Fibroblast of skin of right biceps (primary cell): ENCODE measurements at regions not wholly inside any gene's neighbourhood (a gene's known extent, or its start where the extent isn't known, plus 50 kb on each side); places are given as distances from the start of the nearest gene placed in this dataset.

Experiments
- DNase-seq: peaks from one replicate; pipeline ENCODE4 v3.0.0-alpha.2; 2013

DNA sequence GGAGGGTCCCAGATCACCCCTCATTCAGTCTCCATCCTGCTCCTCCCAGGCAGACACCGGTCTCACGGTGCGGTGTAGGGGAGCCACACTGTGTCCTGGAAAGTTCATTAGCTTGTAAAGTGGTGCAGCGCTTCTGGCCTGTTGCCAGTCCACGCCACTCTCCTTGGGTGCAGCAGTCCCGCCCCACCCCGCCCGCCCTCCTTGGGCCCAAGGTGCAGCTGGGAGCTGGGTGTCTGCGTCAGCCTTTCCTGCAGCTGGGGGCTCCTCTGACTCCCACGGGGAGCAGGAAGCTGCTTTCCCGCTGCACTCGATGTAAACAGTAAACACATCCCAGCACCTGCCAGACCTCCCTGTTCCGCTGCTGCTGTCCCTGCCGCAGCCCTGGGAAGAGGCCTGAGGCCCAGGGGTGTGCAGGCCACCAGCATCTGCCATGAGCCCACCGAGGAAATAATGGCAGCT is 53.8 kb upstream of the ASB18 start:
- no peak for DNase-seq

GRCh38 chr2:236318401-236318800 is 54.2 kb upstream of the ASB18 start:
- no peak for DNase-seq

DNA sequence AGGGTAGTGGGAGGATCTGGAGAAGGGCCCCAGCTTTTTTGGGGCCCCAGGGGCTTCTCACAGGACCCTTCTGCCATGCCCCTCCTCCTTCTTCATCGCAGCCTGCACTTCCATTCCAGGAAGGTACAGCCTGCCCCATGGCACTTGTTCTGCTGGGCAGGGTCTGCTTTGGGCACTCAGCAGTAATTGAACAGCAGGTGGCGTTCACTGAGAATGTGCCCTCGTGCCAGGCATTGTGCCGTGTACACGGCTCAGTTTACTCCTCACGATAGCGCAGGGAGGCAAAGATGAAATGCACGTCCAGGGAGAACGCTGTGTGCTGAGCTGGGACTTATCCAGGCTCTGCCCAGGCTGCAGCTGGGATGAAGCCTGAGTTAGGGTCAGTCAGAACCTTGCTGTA is 54.8 kb upstream of the ASB18 start:
- no peak for DNase-seq

DNA sequence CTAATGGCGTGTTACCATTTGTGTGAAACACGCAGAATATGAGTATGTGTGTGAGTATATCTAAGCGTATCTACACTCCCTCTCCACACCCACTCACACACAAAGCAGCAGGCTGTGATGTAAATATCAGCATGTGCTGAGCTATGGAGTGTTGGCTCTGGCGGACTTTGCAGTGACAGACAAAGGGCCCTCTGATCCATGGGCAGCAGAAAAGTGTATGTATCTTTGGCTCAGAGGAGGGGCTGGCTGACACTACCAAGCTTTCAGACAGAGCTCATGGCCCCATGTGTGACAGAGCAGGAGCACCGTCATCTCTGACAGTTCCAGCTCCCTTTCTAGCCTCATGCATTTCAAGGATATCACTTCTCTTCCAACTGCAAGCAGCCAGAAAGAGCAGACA is 57.2 kb upstream of the ASB18 start:
- DNase-seq: no peak

GRCh38 chr2:236333417-236334121 is 69.4 kb upstream of the ASB18 start:
- DNase-seq: no peak

GRCh38 chr2:236334122-236334876 is 70.1 kb upstream of the ASB18 start:
- peak; percentile 6 for DNase-seq

GRCh38 chr2:236335696-236336574 is 71.7 kb upstream of the ASB18 start:
- DNase-seq: no peak

DNA sequence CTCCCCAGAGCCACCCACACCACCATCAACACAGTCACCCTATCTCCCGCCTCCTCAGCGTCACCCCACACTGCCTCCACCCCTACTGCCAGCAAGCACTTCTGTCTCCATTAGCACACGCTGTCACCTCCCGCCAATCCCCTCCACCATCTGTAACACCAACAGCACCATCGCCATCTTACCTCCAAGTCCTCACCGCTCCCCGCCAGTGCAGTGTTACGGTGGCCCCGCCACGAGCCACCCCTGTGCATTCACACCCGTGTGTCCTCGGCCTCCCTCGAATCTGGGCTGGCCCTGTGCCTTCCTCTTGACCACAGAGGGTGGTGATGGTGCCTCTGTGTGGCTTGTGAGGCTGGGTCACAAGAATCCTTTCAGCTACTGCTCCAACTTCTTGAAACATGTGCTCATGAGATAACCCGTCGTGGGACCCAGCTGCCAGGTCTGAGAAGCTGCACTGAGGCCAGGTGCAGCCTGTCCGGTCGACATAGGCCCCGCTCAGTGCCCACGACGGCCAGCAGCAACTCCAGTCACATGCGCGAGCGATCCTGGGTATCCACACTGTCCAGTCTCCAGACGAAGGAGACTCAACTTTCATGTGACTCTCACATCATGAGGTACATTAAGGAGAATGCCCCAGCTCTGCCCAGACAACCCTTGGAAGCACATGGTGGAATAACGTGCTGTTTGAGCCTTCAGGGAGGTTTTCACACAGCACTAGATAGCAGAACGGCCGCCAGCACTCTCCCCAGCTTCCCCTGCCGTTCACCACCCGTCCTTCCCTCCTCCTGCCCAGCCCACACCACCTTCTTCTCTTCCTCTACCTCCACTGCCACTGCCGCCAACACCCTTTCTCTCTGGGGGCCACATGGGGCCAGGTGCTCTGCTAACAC is 72.6 kb upstream of the ASB18 start:
- DNase-seq: no peak

- DNase-seq: no peak
Observed at GRCh38 chr2:236337465-236338325, 73.5 kb upstream of the ASB18 start.

- DNase-seq: peak; percentile 16
Observed at GRCh38 chr2:236338495-236339184, 74.4 kb upstream of the ASB18 start.

GRCh38 chr2:236340251-236340650 is 76.0 kb upstream of the ASB18 start:
- DNase-seq: no peak

- DNase-seq: no peak
Observed at GRCh38 chr2:236341067-236341466, 76.9 kb upstream of the ASB18 start.

DNA sequence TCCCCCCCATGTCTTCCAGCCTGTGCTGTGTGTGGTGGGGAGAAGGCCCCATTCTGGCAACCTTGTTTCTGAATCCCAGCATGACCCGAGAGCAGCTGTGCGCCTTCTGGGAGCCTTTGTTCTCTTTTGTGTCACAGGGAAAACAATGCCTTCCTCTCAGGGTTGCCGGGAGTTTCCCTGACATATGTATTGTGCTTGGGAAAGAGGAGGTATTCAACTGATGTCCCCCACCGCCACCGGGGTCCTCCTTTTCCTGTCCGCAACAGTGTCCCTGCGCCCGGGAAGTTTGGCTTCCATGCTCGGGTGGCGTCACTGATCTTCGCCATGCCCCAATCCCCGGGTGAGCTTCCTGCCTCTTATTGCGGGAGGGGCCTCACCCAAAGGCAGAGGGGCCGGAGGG is 77.5 kb upstream of the ASB18 start:
- DNase-seq: no peak

- no peak for DNase-seq
Observed at GRCh38 chr2:236342507-236342906, 78.3 kb upstream of the ASB18 start.

DNA sequence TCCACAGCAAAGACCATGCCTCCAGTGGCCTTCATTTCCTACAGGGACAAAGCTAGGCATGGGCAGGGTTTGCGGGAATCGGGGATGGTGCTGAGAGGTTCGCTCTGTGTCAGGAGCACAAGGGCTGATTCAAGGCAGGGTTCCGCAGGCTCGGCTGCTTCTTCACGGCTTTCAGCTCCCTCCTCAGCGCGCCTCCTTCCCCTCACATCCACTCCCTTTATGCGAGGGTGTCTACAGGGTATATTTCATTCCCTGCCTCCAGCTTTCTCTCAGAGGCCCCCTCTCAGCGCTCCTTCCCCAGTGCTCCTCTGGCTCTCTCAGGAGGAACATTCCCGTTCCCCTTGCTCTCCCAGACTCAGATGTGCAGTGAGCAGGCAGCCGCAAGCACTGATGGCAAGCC is 78.7 kb upstream of the ASB18 start:
- no peak for DNase-seq

DNA sequence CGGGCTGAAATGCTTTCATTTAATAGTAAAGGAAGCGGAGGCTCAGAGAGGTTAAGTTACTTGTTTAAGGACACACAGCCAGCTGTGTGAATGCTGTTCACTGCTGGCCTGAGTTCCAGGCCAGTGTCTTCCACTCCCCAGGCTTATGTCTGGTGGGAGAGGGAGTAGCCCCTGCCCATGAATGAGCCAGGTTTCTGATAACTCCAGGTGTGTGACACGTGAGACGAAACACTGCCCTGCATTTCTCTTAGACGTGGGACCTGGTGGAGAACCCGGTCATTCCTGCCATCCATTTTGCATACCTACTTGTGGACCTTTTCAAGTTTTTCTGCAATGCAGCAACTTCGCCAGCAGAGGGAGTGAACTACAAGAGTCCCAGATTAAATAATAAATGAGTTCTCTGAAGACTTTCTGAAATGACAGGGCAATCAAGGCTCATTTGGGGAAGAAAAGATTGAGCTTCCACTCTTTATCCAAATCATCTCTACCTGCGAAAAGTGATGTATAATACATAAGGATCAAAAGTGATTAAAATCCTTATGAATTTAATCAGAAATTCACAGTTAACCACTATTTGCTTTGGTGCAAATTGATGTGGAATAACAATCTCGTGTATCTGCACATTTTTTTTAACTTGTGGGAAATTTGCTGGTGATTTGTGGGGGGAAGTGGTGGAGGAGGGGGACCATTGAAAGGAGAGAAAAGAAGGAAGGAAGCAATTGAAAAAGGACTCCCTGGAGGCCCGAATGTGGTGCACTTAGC is 79.4 kb upstream of the ASB18 start:
- peak; percentile 71 for DNase-seq

DNA sequence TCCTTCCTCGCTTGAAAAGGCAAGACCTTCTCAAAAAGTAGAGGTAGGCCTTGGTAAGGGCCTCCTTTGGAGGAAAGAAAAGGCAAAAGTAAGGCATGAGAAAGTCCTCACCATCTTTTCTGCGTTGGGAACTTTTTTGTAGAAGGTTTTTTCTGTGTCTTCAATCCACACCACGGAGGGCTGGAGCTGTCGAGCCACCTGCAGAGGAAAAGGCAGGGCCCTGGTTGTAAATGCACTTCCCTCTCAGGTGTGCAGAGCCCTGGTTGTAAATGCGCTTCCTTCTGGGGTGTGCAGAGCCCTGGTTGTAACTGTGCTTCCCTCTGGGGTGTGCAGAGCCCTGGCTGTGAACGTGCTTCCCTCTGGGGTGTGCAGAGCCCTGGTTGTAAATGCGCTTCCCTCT is 80.2 kb upstream of the ASB18 start:
- DNase-seq: no peak

- DNase-seq: no peak
Observed at GRCh38 chr2:236345081-236345714, 81.0 kb upstream of the ASB18 start.

- no peak for DNase-seq
Observed at GRCh38 chr2:236346366-236346765, 82.2 kb upstream of the ASB18 start.

- DNase-seq: no peak
Observed at GRCh38 chr2:236348279-236348678, 84.1 kb upstream of the ASB18 start.
